Ramos (cell line): ENCODE measurements at regions not wholly inside any gene's neighbourhood (a gene's known extent, or its start where the extent isn't known, plus 50 kb on each side); places are given as distances from the start of the nearest gene placed in this dataset.
"Not testable (repeated sequence)": the region's sequence is repeated elsewhere in the genome, so short reads cannot be mapped to it uniquely, and the experiment has no call there.

Experiments
- in situ Hi-C: fragments of 300-500 bp; cut with MboI; formaldehyde crosslinking; loops from one replicate; pipeline ENCODE4 v1.14.3; 2022; ENCODE audit warnings: low sequenced_read_pairs; ENCODE audit not compliant: unreplicated experiment

- in situ Hi-C loops = no loop called here
Measured at GRCh38 chr4:164350061-164350460, 403.9 kb upstream of the SMIM31 start.

- in situ Hi-C loops = not testable (repeated sequence)
Measured at GRCh38 chr4:164350716-164351115, 403.2 kb upstream of the SMIM31 start.

- in situ Hi-C loops = no loop called here
Measured at GRCh38 chr4:164357957-164358356, 396.0 kb upstream of the SMIM31 start.

- in situ Hi-C loops = no loop called here
Measured at GRCh38 chr4:164358400-164358799, 395.5 kb upstream of the SMIM31 start.

GRCh38 chr4:164359881-164360280 lies 394.1 kb upstream of the SMIM31 start:
- in situ Hi-C loops = no loop called here

- in situ Hi-C loops = no loop called here
Measured at GRCh38 chr4:164368894-164369293, 385.0 kb upstream of the SMIM31 start.

- in situ Hi-C loops = no loop called here
Measured at GRCh38 chr4:164373021-164373420, 380.9 kb upstream of the SMIM31 start.

GRCh38 chr4:164377277-164377676 lies 376.7 kb upstream of the SMIM31 start:
- in situ Hi-C loops = no loop called here

GRCh38 chr4:164378361-164378760 lies 375.6 kb upstream of the SMIM31 start:
- in situ Hi-C loops = no loop called here

GRCh38 chr4:164379694-164380093 lies 374.2 kb upstream of the SMIM31 start:
- in situ Hi-C loops = no loop called here

- in situ Hi-C loops = no loop called here
Measured at GRCh38 chr4:164381859-164382258, 372.1 kb upstream of the SMIM31 start.

- in situ Hi-C loops = no loop called here
Measured at GRCh38 chr4:164383058-164383357, 370.9 kb upstream of the SMIM31 start.

GRCh38 chr4:164383358-164384220 lies 370.3 kb upstream of the SMIM31 start:
- in situ Hi-C loops = no loop called here

GRCh38 chr4:164384416-164384815 lies 369.5 kb upstream of the SMIM31 start:
- in situ Hi-C loops = no loop called here

GRCh38 chr4:164396439-164396838 lies 357.5 kb upstream of the SMIM31 start:
- in situ Hi-C loops = no loop called here

GRCh38 chr4:164402554-164402953 lies 351.4 kb upstream of the SMIM31 start:
- in situ Hi-C loops = no loop called here

GRCh38 chr4:164405774-164406173 lies 348.2 kb upstream of the SMIM31 start:
- in situ Hi-C loops = no loop called here

GRCh38 chr4:164408831-164409230 lies 345.1 kb upstream of the SMIM31 start:
- in situ Hi-C loops = no loop called here

GRCh38 chr4:164410401-164410800 lies 343.5 kb upstream of the SMIM31 start:
- in situ Hi-C loops = no loop called here

GRCh38 chr4:164412246-164412645 lies 341.7 kb upstream of the SMIM31 start:
- in situ Hi-C loops = no loop called here

GRCh38 chr4:164413743-164414142 lies 340.2 kb upstream of the SMIM31 start:
- in situ Hi-C loops = no loop called here

- in situ Hi-C loops = no loop called here
Measured at GRCh38 chr4:164423819-164424218, 330.1 kb upstream of the SMIM31 start.
